ENCODE measurements at regions not wholly inside any gene's neighbourhood (a gene's known extent, or its start where the extent isn't known, plus 50 kb on each side); places are given as distances from the start of the nearest gene placed in this dataset.

DNA sequence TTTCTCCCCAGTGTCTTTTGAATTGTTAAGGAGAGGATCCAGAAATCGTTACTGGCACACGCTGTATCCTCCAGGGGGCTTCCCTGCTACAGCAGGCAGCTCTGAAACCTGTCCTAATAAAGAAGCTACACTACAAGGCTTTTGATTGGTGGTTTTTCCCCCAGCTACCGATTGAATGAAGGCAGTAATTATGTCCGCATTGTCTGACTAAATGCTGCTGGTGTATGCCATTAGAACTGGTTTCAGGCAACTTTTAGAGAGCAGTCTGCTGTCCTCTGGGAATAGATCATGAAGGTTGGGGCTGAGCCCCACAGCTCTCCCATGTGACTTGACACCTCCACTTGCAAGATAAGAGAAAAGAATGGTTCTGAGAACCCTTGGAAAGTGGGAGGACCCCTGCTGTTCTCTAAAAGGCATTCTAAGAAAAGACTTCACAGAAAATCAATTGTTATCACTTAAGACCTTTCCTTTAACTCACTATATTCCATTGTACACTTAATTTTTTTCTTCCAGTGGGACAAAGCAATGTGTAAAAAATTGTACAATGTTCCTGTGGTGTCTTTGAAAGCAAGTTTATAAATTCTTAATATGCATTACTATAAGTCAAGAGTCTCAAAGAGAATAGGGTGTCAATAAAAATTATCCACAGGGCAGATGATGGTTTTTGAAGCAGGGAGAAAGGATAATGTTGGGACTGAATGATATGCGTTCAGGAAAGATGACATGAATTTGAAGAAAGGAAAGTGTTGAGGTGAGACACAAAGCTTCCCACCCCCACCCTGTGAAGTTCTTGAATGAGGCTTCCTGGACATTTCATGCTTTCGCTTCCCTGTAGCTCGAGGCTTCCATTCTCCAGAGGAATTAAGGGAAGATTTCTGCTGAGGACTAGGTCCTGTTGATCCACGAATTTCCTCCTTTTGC lies 53.0 kb upstream of the DAZL start:
- DNase-seq, result no peak

- no peak for DNase-seq
Measured at GRCh38 chr3:16658925-16659793, 53.9 kb upstream of the DAZL start.

DNA sequence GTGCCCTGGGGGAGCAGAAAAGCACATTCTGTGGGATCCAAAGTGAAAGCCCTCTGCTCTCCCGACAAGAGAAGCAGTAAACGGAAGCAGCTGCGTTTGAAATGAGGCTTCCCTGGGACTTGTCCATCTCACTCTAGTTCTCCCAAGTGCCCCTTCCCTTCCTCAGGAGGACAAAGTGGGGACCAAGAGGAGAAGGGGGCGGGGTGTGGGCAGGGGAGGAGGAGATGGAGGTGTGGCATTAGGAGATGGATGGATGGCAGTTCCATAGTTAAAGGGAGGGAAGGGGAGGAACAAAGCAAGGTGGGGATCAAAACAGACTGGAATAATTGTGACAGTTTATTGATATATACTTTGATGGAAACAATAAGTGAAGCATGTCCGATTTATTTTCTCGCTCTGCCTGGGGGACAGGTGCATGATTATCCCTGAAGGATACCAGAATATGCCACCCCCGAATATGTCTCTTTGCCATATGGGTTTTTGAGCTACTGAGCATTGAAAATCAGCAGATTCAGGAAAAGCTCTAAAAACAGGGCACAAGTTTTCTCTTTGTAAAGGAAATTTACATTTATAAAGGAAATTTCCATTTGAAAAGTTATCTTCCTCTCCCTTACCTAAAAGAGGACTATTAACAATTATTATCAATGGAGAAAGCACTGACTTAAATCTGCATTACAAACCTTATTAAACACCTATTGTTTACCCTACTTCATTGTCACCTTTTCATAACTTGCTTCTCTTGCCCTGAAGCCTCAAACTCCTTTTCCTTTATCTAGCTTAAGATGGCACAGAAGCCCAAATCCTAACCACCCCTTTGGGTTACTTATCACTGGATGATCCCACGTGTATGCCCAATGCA lies 58.9 kb upstream of the DAZL start:
- DNase-seq, result no peak

DNA sequence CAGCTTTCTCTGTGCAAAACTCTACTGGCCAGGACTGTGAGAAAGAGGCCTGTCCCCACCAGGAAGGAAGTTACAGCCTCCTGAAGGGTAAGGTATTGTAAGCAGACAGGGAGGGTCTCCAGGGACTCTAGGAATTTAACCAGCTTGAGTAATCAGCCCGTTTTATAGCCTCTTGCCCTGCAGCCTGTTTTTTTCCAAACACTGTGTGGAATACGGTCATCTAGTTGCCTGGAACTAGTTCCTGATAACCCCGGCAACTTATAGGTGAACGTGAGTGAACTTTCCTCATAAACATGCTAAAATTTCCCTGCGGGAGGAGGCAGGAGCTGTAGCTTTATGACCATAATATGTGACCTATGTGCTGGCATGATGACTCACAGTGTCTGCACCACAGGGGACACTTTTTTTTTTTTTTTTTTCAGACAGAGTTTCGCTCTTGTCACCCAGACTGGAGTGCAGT lies 60.1 kb upstream of the DAZL start:
- no peak for DNase-seq

DNA sequence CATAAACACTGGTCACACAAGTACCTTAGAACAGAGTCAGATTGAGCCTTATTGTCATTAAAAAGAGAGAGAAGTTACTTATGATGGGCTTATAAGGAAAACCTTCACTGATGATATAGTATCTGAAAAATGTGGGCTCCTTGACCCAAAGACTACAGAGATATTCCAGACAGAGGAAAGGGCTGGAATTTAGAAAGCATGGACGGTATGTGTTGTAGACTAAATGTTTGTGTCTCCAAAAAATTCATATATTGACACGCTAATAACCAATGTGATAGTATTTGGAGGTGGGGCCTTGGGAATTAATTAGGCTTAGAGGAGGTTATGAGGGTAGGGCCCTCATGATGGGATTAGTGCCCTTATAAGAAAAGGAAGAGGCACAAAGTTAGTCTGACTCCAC lies 61.0 kb upstream of the DAZL start:
- no peak for DNase-seq

DNA sequence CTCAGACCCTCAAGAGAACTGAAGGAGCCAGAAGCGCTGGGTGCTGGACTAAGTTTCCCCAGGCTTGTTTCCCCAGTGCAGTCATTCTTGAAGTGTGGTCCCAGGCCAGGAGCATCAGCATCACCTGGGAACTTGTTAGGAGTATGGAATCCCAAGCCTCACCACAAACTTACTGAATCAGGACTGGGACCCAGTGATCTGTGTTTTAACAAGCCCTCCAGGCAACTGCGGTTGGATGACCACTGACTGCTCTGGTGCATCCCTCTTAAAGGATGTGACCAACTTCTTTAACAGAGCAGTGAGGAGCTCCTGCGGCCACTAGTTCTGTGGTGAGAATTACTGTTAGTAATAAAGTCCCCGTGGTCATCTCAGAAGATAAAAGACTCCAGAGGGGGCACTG lies 62.4 kb upstream of the DAZL start:
- DNase-seq, result no peak

DNA sequence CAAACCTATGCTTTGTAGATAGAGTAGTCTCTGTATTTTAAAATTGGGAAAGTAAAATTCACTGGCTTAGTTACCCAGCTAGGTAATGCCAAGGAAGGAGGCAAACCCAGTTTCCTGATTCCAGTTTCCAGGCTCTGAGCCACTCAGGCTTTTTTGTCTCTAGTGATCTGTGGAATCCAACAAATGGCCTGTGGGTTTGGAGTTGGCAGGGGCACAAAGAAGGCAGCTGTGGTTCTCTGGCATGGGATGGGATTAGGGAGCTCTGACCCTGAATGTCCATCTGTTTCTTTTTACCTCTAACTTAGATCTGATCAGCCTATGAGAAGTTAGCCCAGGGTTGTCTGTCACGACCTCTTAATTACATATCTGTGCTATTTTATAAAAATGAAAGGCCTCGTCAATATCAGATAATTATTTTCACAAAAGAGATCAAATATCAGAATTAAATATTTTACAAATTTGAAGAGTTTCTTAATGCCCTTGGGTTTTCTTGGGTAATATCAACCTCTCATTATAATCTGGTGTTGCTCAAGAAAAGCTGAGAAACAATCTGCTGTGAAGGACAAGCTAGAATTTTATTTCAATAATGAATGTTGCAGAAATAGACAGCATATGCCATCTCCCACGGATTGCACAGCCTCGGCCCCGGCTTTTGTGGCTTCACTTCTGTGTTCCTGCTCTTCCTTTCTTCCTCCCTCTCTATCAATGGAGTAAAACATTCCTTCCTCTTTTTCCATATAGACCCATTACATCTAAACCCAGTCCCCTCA lies 63.7 kb upstream of the DAZL start:
- peak; percentile 34 for DNase-seq

- DNase-seq, result no peak
Measured at GRCh38 chr3:16670191-16670590, 65.0 kb upstream of the DAZL start.

DNA sequence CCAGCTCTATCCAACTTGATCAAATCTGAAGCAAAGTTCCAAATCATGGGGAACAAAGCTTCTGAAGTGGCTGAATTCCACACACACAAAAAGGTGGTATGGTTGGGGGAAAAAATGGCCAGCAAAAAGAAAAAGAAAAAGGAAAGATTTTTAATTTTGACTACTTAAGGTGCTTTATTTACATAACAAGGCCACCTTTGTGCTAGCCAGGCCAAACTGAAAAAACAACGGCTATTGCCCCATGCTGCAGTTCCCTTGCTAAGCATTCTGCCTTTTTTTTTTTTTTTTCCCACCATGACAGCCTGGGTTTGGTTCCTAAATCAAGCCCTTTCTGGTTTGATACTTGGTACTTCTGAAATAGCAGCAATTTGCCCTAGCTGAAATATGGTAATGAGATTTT lies 66.5 kb upstream of the DAZL start:
- no peak for DNase-seq

DNA sequence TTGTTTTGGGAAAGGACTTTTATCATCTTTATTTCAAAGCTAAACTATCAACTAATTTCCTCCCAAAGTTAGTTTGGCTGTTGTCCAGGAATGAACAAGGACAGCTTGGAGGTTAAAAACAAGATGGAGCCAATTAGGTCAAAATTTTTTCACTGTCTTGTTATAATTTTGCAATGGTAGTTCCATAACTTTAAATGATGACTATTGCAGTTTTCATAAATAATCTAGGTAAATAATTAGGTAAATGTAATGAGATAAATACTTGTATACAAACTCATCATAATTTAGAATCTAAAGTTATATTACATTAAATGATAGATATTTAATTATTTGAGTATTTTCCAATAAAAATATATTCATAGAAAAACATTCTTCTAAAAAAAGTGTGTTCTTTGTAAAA lies 68.3 kb upstream of the DAZL start:
- DNase-seq, result no peak

- DNase-seq, result no peak
Measured at GRCh38 chr3:16675805-16676204, 70.6 kb upstream of the DAZL start.

- DNase-seq, result no peak
Measured at GRCh38 chr3:16686679-16687078, 81.5 kb upstream of the DAZL start.

- DNase-seq, result no peak
Measured at GRCh38 chr3:16687221-16687620, 82.0 kb upstream of the DAZL start.

DNA sequence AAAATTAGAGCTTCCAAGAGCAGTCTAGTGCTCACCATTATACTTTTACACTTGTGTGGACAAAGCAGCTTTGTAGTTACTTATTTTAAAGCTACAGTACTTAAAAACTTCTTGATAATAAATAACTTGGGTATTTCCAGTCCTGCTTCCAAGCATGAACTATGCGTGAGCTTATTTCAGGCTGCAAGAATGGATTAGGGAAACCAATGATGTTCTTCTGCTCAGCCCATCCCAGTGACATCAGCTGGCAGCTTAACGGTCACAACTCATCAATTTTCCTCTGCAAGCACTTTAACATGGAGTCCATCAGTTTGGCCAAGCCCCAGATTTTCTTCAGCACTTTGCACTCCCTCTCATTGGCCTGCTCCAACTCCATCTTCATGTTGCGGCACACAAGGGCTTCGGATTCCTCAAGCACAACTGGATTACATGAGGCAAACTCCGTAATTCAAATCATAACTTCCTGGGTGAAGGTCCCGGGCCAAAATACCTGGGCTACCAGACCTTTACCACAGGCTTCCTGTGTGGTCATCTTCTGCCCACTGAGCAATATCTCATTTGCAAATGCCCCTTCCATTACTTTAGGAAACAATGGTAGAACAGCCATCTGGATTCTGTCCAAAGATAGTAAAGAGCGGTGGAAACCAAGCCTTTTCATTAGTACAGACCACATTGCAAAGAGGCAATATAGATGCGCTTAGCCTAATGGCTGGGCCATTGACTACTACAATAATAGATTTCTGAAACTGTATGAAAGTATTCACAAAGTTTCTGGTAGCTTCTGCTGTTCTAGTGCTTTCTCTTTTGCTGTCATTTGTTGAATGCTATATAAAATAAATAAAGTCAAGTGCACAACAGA lies 87.5 kb upstream of the DAZL start:
- DNase-seq, result no peak

DNA sequence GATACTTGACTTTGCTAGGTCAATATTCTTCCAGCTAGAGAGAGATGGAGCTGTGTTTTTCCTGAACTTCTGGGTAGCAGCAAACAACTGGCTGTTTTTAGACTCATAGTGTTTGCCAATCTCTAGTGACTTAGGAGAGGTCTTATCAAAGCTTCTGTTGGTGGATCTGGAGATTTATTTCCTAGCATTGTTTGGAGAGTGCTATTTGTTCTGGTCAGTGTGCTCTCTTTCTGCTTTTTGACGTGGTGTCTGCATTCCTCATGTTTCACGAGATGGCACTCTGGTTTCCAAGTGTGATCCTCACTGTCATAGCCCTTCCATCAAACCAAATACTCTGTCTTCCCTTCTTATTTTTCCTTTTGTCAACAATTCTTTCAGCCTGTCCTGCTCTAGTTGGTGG lies 88.6 kb upstream of the DAZL start:
- no peak for DNase-seq

- no peak for DNase-seq
Measured at GRCh38 chr3:16695710-16696109, 90.5 kb upstream of the DAZL start.

- no peak for DNase-seq
Measured at GRCh38 chr3:16697443-16698147, 92.4 kb upstream of the DAZL start.

DNA sequence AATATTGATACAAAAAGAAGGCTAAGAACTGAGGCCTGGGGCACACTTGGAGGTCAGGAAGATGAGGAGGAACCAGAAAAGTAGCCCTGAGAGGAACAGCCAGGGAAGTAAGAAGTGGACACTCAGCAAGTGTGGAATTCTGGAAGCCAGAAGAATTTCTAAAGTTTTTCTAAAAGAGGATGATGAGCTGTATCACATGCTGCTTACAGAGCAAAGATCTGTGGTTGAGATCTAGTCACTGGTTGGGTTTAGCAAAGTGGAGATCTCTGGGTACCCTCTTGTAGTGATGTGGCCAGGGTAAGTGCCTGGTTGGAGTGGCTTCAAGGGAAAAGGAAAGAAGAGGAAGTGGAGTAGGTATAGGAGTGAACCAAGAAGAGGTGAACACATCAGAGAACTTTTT lies 95.4 kb upstream of the DAZL start:
- DNase-seq, result no peak

- DNase-seq, result no peak
Measured at GRCh38 chr3:16704941-16705340, 99.7 kb upstream of the DAZL start.

- no peak for DNase-seq
Measured at GRCh38 chr3:16707260-16707659, 102.0 kb upstream of the DAZL start.

DNA sequence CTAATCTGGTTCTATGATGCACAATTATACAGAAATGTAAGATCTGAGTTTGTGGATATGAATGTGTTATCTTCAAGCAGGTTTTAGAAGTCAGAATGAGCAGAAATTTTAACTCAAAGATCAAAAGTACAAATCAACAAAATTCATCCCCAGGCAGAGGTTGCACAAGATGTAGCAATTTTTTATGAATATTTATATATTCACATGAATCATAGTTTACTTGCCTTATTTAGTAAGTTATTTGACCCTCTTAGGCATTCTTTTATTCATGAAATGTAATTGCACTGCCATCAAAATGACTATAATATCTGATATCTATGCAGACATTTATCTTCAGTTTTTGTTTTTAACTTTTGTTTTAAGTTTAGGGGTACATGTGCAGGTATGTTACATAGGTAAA lies 103.1 kb upstream of the DAZL start:
- DNase-seq, result no peak

All from NCI-H446 treated with DMSO at 0.1 percent for 48 hours (cell line).